Epithelial cell of esophagus (primary cell): ENCODE measurements at regions not wholly inside any gene's neighbourhood (a gene's known extent, or its start where the extent isn't known, plus 50 kb on each side); places are given as distances from the start of the nearest gene placed in this dataset.

Source experiments
- DNase-seq: peaks from one replicate; pipeline ENCODE4 v3.0.0; 2010; ENCODE audit warnings: low read depth
- H3K4me3 ChIP-seq: 2 replicates; pipeline ENCODE4 v1.5.1; 2011; ENCODE audit warnings: mild to moderate bottlenecking, low read length, control low read depth
- TF ChIP-seq, protein P1 (sequence below): IDR thresholded peaks from 2 replicates; pipeline ENCODE4 v1.5.1; 2011; ENCODE audit warnings: low read depth, mild to moderate bottlenecking, low read length, control low read depth, inconsistent platforms; ENCODE audit not compliant: insufficient read depth; ENCODE audit errors: missing control alignments

DNA sequence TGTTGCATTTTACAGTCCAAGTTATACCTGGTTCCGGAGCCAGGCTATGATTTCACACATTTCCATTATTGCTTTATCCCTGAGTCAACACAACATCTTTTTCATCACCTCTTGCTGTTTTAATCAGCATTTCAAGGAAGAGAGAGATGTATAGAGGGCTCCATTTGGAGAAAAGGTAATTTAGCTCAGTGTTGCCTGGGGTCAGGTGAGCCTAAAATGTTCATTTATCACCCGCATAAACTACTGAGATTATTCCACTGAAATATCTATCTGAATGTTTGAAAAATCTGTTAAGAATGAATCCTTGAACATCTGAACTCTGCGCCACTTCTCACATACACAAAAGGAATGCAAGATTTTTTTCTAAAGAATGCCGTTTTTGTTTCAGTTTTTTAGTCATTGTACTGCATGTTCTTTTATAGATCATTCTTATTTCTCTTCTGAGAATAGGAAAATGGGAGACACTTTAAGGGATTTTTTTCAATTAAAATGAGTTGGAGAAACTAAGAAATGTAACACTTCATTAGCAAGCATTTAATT is 51.5 kb upstream of the AGTR1 start:
- DNase-seq, result no peak
- H3K4me3 ChIP-seq, result no peak overlapping the region
- TF ChIP-seq, protein P1, sequence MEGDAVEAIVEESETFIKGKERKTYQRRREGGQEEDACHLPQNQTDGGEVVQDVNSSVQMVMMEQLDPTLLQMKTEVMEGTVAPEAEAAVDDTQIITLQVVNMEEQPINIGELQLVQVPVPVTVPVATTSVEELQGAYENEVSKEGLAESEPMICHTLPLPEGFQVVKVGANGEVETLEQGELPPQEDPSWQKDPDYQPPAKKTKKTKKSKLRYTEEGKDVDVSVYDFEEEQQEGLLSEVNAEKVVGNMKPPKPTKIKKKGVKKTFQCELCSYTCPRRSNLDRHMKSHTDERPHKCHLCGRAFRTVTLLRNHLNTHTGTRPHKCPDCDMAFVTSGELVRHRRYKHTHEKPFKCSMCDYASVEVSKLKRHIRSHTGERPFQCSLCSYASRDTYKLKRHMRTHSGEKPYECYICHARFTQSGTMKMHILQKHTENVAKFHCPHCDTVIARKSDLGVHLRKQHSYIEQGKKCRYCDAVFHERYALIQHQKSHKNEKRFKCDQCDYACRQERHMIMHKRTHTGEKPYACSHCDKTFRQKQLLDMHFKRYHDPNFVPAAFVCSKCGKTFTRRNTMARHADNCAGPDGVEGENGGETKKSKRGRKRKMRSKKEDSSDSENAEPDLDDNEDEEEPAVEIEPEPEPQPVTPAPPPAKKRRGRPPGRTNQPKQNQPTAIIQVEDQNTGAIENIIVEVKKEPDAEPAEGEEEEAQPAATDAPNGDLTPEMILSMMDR, result no peak
